GM12875 (cell line): ENCODE measurements at regions not wholly inside any gene's neighbourhood (a gene's known extent, or its start where the extent isn't known, plus 50 kb on each side); places are given as distances from the start of the nearest gene placed in this dataset.

Source experiments
- H3K4me3 ChIP-seq: one replicate; pipeline ENCODE4 v1.5.1; 2011; ENCODE audit warnings: low read depth, low read length, control low read depth
- CTCF ChIP-seq: IDR thresholded peaks from 2 replicates; pipeline ENCODE4 v1.5.1; 2011; ENCODE audit warnings: low read depth, mild to moderate bottlenecking, control low read depth, inconsistent platforms, low read length, moderate library complexity, borderline replicate concordance; ENCODE audit not compliant: insufficient read depth

GRCh38 chr9:110025551-110026170 lies 182.3 kb downstream of the C9orf152 start:
- TF ChIP-seq CTCF = no peak
- H3K4me3 ChIP-seq = no peak overlapping the region

- no peak for TF ChIP-seq CTCF
Observed at GRCh38 chr9:110027671-110028081, 180.3 kb downstream of the C9orf152 start.

GRCh38 chr9:110028271-110028670 lies 179.7 kb downstream of the C9orf152 start:
- no peak for TF ChIP-seq CTCF
- H3K4me3 ChIP-seq = no peak overlapping the region

More at GRCh38 chr9:110027671-110028081, 180.3 kb downstream of the C9orf152 start:
- no peak overlapping the region for H3K4me3 ChIP-seq

GRCh38 chr9:110028676-110029075 lies 179.3 kb downstream of the C9orf152 start:
- H3K4me3 ChIP-seq = no peak overlapping the region
- no peak for TF ChIP-seq CTCF

GRCh38 chr9:110029429-110029955 lies 178.5 kb downstream of the C9orf152 start:
- TF ChIP-seq CTCF = no peak

GRCh38 chr9:110029956-110030480 lies 177.9 kb downstream of the C9orf152 start:
- no peak overlapping the region for H3K4me3 ChIP-seq
- no peak for TF ChIP-seq CTCF

More at GRCh38 chr9:110029429-110029955, 178.5 kb downstream of the C9orf152 start:
- no peak overlapping the region for H3K4me3 ChIP-seq

GRCh38 chr9:110030632-110031031 lies 177.3 kb downstream of the C9orf152 start:
- no peak for TF ChIP-seq CTCF
- no peak overlapping the region for H3K4me3 ChIP-seq
